Aorta (tissue), 5 donors: ENCODE measurements at regions not wholly inside any gene's neighbourhood (a gene's known extent, or its start where the extent isn't known, plus 50 kb on each side); places are given as distances from the start of the nearest gene placed in this dataset.

ENCODE experiments used
- ATAC-seq: fragments of 200-7000 bp; cut with Tn5 transposase; one replicate; pipeline ENCODE4 v1.9.1; 2022; ENCODE audit warnings: moderate library complexity; ENCODE audit not compliant: low FRiP score
- DNase-seq, 2 donors: peaks; one replicate each; pipeline ENCODE4 v3.0.0-alpha.2; 2020
- H3K27ac ChIP-seq, 2 donors: one replicate each; pipeline ENCODE4 v1.5.1; 2013; ENCODE audit warnings: low read length in 2 of 2, mild to moderate bottlenecking in 2 of 2, moderate library complexity in 2 of 2, control low read depth in 1 of 2, inconsistent platforms in 1 of 2, low read depth in 1 of 2
- H3K27me3 ChIP-seq, 2 donors: one replicate each; pipeline ENCODE4 v1.6.1; 2013; ENCODE audit warnings: control low read depth in 1 of 2, low read length in 1 of 2, mild to moderate bottlenecking in 1 of 2, moderate library complexity in 1 of 2; ENCODE audit not compliant: insufficient read depth in 2 of 2, control insufficient read depth in 1 of 2
- H3K36me3 ChIP-seq, 2 donors: one replicate each; pipeline ENCODE4 v1.6.1; 2013; ENCODE audit warnings: control low read depth in 1 of 2, low read length in 1 of 2, mild to moderate bottlenecking in 1 of 2; ENCODE audit not compliant: insufficient read depth in 2 of 2, control insufficient read depth in 1 of 2
- H3K4me1 ChIP-seq, 2 donors: one replicate each; pipeline ENCODE4 v1.6.1; 2013; ENCODE audit warnings: low read length in 2 of 2, control low read depth in 1 of 2, mild to moderate bottlenecking in 1 of 2, moderate library complexity in 1 of 2; ENCODE audit not compliant: insufficient read depth in 2 of 2, control insufficient read depth in 1 of 2
- H3K4me3 ChIP-seq, 2 donors: one replicate each; pipeline ENCODE4 v1.5.1; 2013; ENCODE audit warnings: low read length in 2 of 2, control low read depth in 1 of 2, mild to moderate bottlenecking in 1 of 2
- H3K9me3 ChIP-seq: one replicate; pipeline ENCODE4 v1.6.1; 2013; ENCODE audit warnings: mild to moderate bottlenecking, low read length; ENCODE audit not compliant: control insufficient read depth
- WGBS, 2 donors: extraction: QIAGEN DNeasy Blood & Tissue Kit; methylation state at CpG; one replicate each; pipeline ENCODE4 v1.1.7; 2013; 5-methylcytosine and 5-hydroxymethylcytosine counted together
- intact Hi-C, 2 donors: fragments of 100-400 bp; cut with DNase I; formaldehyde crosslinking; loops; one replicate each; pipeline versions ENCODE4 v1.14.2 to v1.15.0; 2022
- donor health status: healthy with polysubstance abuse.
- donor health status: Bipolar disorder and iron deficiency.
- donor health status: DM: no; HTN: no; CAD: no.
- donor health status: DM: no; HTN: no; CAD: no.
- donor health status: DM: yes; HTN: yes; CAD: no.

- Histone ChIP-seq H3K27ac (no peak overlapping the region), H3K27me3 (no peaks in the 10 kb centered on the region), H3K4me3 (no peak overlapping the region), H3K4me1 (no peaks in the 10 kb centered on the region), H3K9me3 (no peaks in the 10 kb centered on the region), H3K36me3 (no peaks in the 10 kb centered on the region)
- intact Hi-C loops, result no loop called here
- ATAC-seq (no peak), DNase-seq (no peak)
- whole genome bisulfite sequencing, 2 donors, result 15 to 17% methylated on average over 2 of the region's 2 CpGs
These were observed 55.4 kb upstream of the SCEL start for GRCh38 chr13:77480066-77480465.

GRCh38 chr13:77479326-77479725, 56.2 kb upstream of the SCEL start:
- H3K36me3 ChIP-seq, result no peaks in the 10 kb centered on the region
- H3K27me3 ChIP-seq, result no peaks in the 10 kb centered on the region
- no peak overlapping the region for H3K27ac ChIP-seq
- H3K4me3 ChIP-seq, result no peak overlapping the region
- ATAC-seq (no peak), DNase-seq (no peak)
- no peaks in the 10 kb centered on the region for H3K4me1 ChIP-seq
- WGBS, 2 donors, result 57 to 63% methylated on average over 2 of the region's 2 CpGs
- no peaks in the 10 kb centered on the region for H3K9me3 ChIP-seq
- intact Hi-C loops, result loop anchor here (5.0 to 10.0 kb wide), 3 partner anchors 92 to 205 kb away; partner anchors contain the start of gene MYCBP2 (in 2 of the 2)

GRCh38 chr13:77477299-77477848, 58.1 kb upstream of the SCEL start:
- 56 to 57% methylated on average over 3 of the region's 3 CpGs for WGBS, 2 donors
- no peaks in the 10 kb centered on the region for H3K36me3 ChIP-seq
- no peak overlapping the region for H3K4me3 ChIP-seq
- H3K9me3 ChIP-seq, result no peaks in the 10 kb centered on the region
- DNase-seq, result no peak
- H3K27ac ChIP-seq, result no peak overlapping the region
- H3K4me1 ChIP-seq, result no peaks in the 10 kb centered on the region
- intact Hi-C loops, result loop anchor here (5.0 to 10.0 kb wide), 3 partner anchors 90 to 203 kb away; partner anchors contain the start of gene MYCBP2 (in 2 of the 2)
- no peak for ATAC-seq
- no peaks in the 10 kb centered on the region for H3K27me3 ChIP-seq

- H3K27ac ChIP-seq, result no peak overlapping the region
- no peak for DNase-seq
- H3K27me3 ChIP-seq, result no peaks in the 10 kb centered on the region
- no peaks in the 10 kb centered on the region for H3K36me3 ChIP-seq
- intact Hi-C loops, result loop anchor here (5.0 to 10.0 kb wide), 3 partner anchors 89 to 202 kb away; partner anchors contain the start of gene MYCBP2 (in 2 of the 2)
- ATAC-seq, result no peak
- H3K9me3 ChIP-seq, result no peaks in the 10 kb centered on the region
- no peaks in the 10 kb centered on the region for H3K4me1 ChIP-seq
- H3K4me3 ChIP-seq, result no peak overlapping the region
These were observed 59.0 kb upstream of the SCEL start for GRCh38 chr13:77476456-77476855.

GRCh38 chr13:77475345-77476084, 60.0 kb upstream of the SCEL start:
- WGBS, 2 donors, result 97% methylated on average over 47 of the region's 47 CpGs
- H3K4me3 ChIP-seq, result no peak overlapping the region
- no peaks in the 10 kb centered on the region for H3K36me3 ChIP-seq
- no peaks in the 10 kb centered on the region for H3K27me3 ChIP-seq
- H3K27ac ChIP-seq, result no peak overlapping the region
- intact Hi-C loops, result loop anchor here (5.0 to 10.0 kb wide), 3 partner anchors 88 to 201 kb away; partner anchors contain the start of gene MYCBP2 (in 2 of the 2)
- H3K9me3 ChIP-seq, result no peaks in the 10 kb centered on the region
- DNase-seq (peak in 1 of 2 donors; percentile 67), ATAC-seq (no peak)
- H3K4me1 ChIP-seq, result no peaks in the 10 kb centered on the region

GRCh38 chr13:77470986-77471385, 64.5 kb upstream of the SCEL start:
- H3K36me3 ChIP-seq, result no peaks in the 10 kb centered on the region
- no peaks in the 10 kb centered on the region for H3K9me3 ChIP-seq
- ATAC-seq (peak; percentile 46), DNase-seq (no peak)
- H3K27ac ChIP-seq, result no peak overlapping the region
- intact Hi-C loops, result loop anchor here (10.0 kb wide), 1 partner anchor 196 kb away; no protein-coding TSS in a partner anchor
- no peaks in the 10 kb centered on the region for H3K4me1 ChIP-seq
- H3K4me3 ChIP-seq, result no peak overlapping the region
- no peaks in the 10 kb centered on the region for H3K27me3 ChIP-seq
- 92% methylated on average over 3 of the region's 3 CpGs for WGBS, 2 donors

- H3K9me3 ChIP-seq, result no peaks in the 10 kb centered on the region
- no peak overlapping the region for H3K4me3 ChIP-seq
- H3K27me3 ChIP-seq, result no peaks in the 10 kb centered on the region
- intact Hi-C loops, result no loop called here
- no peak for ATAC-seq
- 59 to 61% methylated on average over 4 of the region's 4 CpGs for WGBS, 2 donors
- H3K36me3 ChIP-seq, result no peaks in the 10 kb centered on the region
- no peak overlapping the region for H3K27ac ChIP-seq
- H3K4me1 ChIP-seq, result no peaks in the 10 kb centered on the region
- DNase-seq, result no peak
These were observed 68.6 kb upstream of the SCEL start for GRCh38 chr13:77466753-77467422.

- H3K4me1 ChIP-seq, result no peaks in the 10 kb centered on the region
- DNase-seq (no peak), ATAC-seq (peak; percentile 70)
- no peaks in the 10 kb centered on the region for H3K9me3 ChIP-seq
- no peaks in the 10 kb centered on the region for H3K27me3 ChIP-seq
- no peak overlapping the region for H3K4me3 ChIP-seq
- H3K36me3 ChIP-seq, result no peaks in the 10 kb centered on the region
- no peak overlapping the region for H3K27ac ChIP-seq
- intact Hi-C loops, result no loop called here
These were observed 69.8 kb upstream of the SCEL start for GRCh38 chr13:77465603-77466195.
